HG03025 (cell line): ENCODE measurements at regions not wholly inside any gene's neighbourhood (a gene's known extent, or its start where the extent isn't known, plus 50 kb on each side); places are given as distances from the start of the nearest gene placed in this dataset.
"Not testable (repeated sequence)": the region's sequence is repeated elsewhere in the genome, so short reads cannot be mapped to it uniquely, and the experiment has no call there.

ENCODE experiments used
- ATAC-seq: cut with Tn5 transposase; IDR thresholded peaks from one replicate; pipeline ENCODE4 v1.9.1; 2021; ENCODE audit warnings: mild to moderate bottlenecking, moderate library complexity; ENCODE audit not compliant: unreplicated experiment, low FRiP score

GRCh38 chr6:71190809-71191208 is 97.8 kb upstream of the OGFRL1 start:
- no peak for ATAC-seq

- ATAC-seq: no peak
Observed at GRCh38 chr6:71194724-71195123, 93.9 kb upstream of the OGFRL1 start.

- no peak for ATAC-seq
Observed at GRCh38 chr6:71197267-71197666, 91.3 kb upstream of the OGFRL1 start.

- no peak for ATAC-seq
Observed at GRCh38 chr6:71197780-71198179, 90.8 kb upstream of the OGFRL1 start.

- ATAC-seq: no peak
Observed at GRCh38 chr6:71198908-71199307, 89.7 kb upstream of the OGFRL1 start.

GRCh38 chr6:71199736-71200135 is 88.9 kb upstream of the OGFRL1 start:
- ATAC-seq: no peak

GRCh38 chr6:71203206-71203605 is 85.4 kb upstream of the OGFRL1 start:
- no peak for ATAC-seq

GRCh38 chr6:71204741-71205140 is 83.9 kb upstream of the OGFRL1 start:
- ATAC-seq: no peak

- ATAC-seq: no peak
Observed at GRCh38 chr6:71205336-71205956, 83.2 kb upstream of the OGFRL1 start.

- ATAC-seq: no peak
Observed at GRCh38 chr6:71206089-71206488, 82.5 kb upstream of the OGFRL1 start.

- no peak for ATAC-seq
Observed at GRCh38 chr6:71209206-71209605, 79.4 kb upstream of the OGFRL1 start.

- no peak for ATAC-seq
Observed at GRCh38 chr6:71209626-71210025, 79.0 kb upstream of the OGFRL1 start.

- no peak for ATAC-seq
Observed at GRCh38 chr6:71211799-71212198, 76.8 kb upstream of the OGFRL1 start.

GRCh38 chr6:71220466-71220865 is 68.1 kb upstream of the OGFRL1 start:
- ATAC-seq: no peak

GRCh38 chr6:71222671-71223070 is 65.9 kb upstream of the OGFRL1 start:
- no peak for ATAC-seq

GRCh38 chr6:71224011-71224410 is 64.6 kb upstream of the OGFRL1 start:
- no peak for ATAC-seq

- no peak for ATAC-seq
Observed at GRCh38 chr6:71226151-71226550, 62.5 kb upstream of the OGFRL1 start.

GRCh38 chr6:71228461-71229041 is 60.1 kb upstream of the OGFRL1 start:
- no peak for ATAC-seq

- no peak for ATAC-seq
Observed at GRCh38 chr6:71229477-71229876, 59.1 kb upstream of the OGFRL1 start.

GRCh38 chr6:71232890-71233289 is 55.7 kb upstream of the OGFRL1 start:
- ATAC-seq: not testable (repeated sequence)

GRCh38 chr6:71236926-71237434 is 51.6 kb upstream of the OGFRL1 start:
- ATAC-seq: no peak

- ATAC-seq: no peak
Observed at GRCh38 chr6:71238351-71238750, 50.3 kb upstream of the OGFRL1 start.
